Neuronal stem cell (in vitro differentiated cells): ENCODE measurements at regions not wholly inside any gene's neighbourhood (a gene's known extent, or its start where the extent isn't known, plus 50 kb on each side); places are given as distances from the start of the nearest gene placed in this dataset.

Source experiments
- DNase-seq: peaks from one replicate; pipeline ENCODE4 v3.0.0-alpha.2; 2013; ENCODE audit warnings: low spot score
- H2AFZ ChIP-seq: one replicate; pipeline ENCODE4 v1.6.1; 2013; ENCODE audit warnings: mild to moderate bottlenecking, low read length, inconsistent platforms
- H2AK5ac ChIP-seq: 2 replicates; pipeline ENCODE4 v1.6.1; 2013; ENCODE audit warnings: low read depth, mild to moderate bottlenecking, inconsistent platforms, low read length, moderate library complexity, mixed read lengths
- H2BK120ac ChIP-seq: 2 replicates; pipeline ENCODE4 v1.6.1; 2013; ENCODE audit warnings: low read depth, mild to moderate bottlenecking, inconsistent platforms, low read length, moderate library complexity, mixed read lengths
- H2BK12ac ChIP-seq: one replicate; pipeline ENCODE4 v1.6.1; 2013; ENCODE audit warnings: low read length, inconsistent platforms
- H2BK15ac ChIP-seq: 2 replicates; pipeline ENCODE4 v1.6.1; 2013; ENCODE audit warnings: mild to moderate bottlenecking, low read length, inconsistent platforms, mixed read lengths
- H2BK5ac ChIP-seq: one replicate; pipeline ENCODE4 v1.6.1; 2013; ENCODE audit warnings: inconsistent platforms, mild to moderate bottlenecking, low read length, moderate library complexity
- H3K14ac ChIP-seq: one replicate; pipeline ENCODE4 v1.6.1; 2013; ENCODE audit warnings: low read length, inconsistent platforms
- H3K18ac ChIP-seq: 2 replicates; pipeline ENCODE4 v1.6.1; 2013; ENCODE audit warnings: low read length, inconsistent platforms
- H3K23ac ChIP-seq: 2 replicates; pipeline ENCODE4 v1.6.1; 2013; ENCODE audit warnings: low read depth, mild to moderate bottlenecking, mixed read lengths, low read length, inconsistent platforms; ENCODE audit not compliant: poor library complexity
- H3K27ac ChIP-seq: replicated peaks from 3 replicates; pipeline ENCODE4 v1.5.1; 2013; ENCODE audit warnings: low read length, inconsistent platforms
- H3K27me3 ChIP-seq, 3 experiments: 2 replicates each; pipeline ENCODE4 v1.6.1; 2013; ENCODE audit warnings: low read length in 3 of 3, mild to moderate bottlenecking in 2 of 3, inconsistent platforms in 1 of 3, low read depth in 1 of 3, mixed read lengths in 1 of 3, moderate library complexity in 1 of 3; ENCODE audit not compliant: control insufficient read depth in 3 of 3, insufficient read depth in 3 of 3
- H3K36me3 ChIP-seq, 2 donors: replicated peaks in 1 of 2; 2 replicates each; pipeline ENCODE4 v1.6.1; 2013; ENCODE audit warnings: low read length in 2 of 2; ENCODE audit not compliant: control insufficient read depth in 2 of 2, insufficient read depth in 2 of 2
- H3K4ac ChIP-seq: 2 replicates; pipeline ENCODE4 v1.6.1; 2013; ENCODE audit warnings: inconsistent platforms, mild to moderate bottlenecking, low read length, moderate library complexity
- H3K4me1 ChIP-seq, 2 donors: 1 replicate in 1 of 2; 2 replicates in 1 of 2; pipeline ENCODE4 v1.6.1; 2013; ENCODE audit warnings: low read length in 2 of 2, low read depth in 1 of 2; ENCODE audit not compliant: control insufficient read depth in 2 of 2, insufficient read depth in 1 of 2
- H3K4me2 ChIP-seq: one replicate; pipeline ENCODE4 v1.6.1; 2013; ENCODE audit warnings: mild to moderate bottlenecking, low read length, inconsistent platforms; ENCODE audit not compliant: insufficient read depth, poor library complexity, severe bottlenecking
- H3K4me3 ChIP-seq, 2 donors: 2 replicates each; pipeline ENCODE4 v1.5.1; 2013; ENCODE audit warnings: low read length in 2 of 2, mild to moderate bottlenecking in 2 of 2, inconsistent platforms in 1 of 2, moderate library complexity in 1 of 2
- H3K79me1 ChIP-seq: one replicate; pipeline ENCODE4 v1.6.1; 2013; ENCODE audit warnings: low read depth, mild to moderate bottlenecking, inconsistent platforms, low read length, moderate library complexity
- H3K9ac ChIP-seq: one replicate; pipeline ENCODE4 v1.6.1; 2013; ENCODE audit warnings: mild to moderate bottlenecking, low read depth, low read length, inconsistent platforms; ENCODE audit not compliant: poor library complexity
- H3K9me3 ChIP-seq, 2 donors: replicated peaks in 1 of 2; 2 replicates each; pipeline versions ENCODE3 to v1.6.1; 2013; ENCODE audit warnings: low read length in 2 of 2, mild to moderate bottlenecking in 2 of 2, inconsistent platforms in 1 of 2, low read depth in 1 of 2, mixed read lengths in 1 of 2, moderate library complexity in 1 of 2; ENCODE audit not compliant: control insufficient read depth in 2 of 2, insufficient read depth in 1 of 2
- H4K8ac ChIP-seq: one replicate; pipeline ENCODE4 v1.6.1; 2013; ENCODE audit warnings: low read depth, mild to moderate bottlenecking, inconsistent platforms, low read length, moderate library complexity
- H4K91ac ChIP-seq: one replicate; pipeline ENCODE4 v1.6.1; 2013; ENCODE audit warnings: low read length, low read depth, mild to moderate bottlenecking, inconsistent platforms; ENCODE audit not compliant: poor library complexity
- WGBS, 2 donors: extraction: QIAGEN DNeasy Blood & Tissue Kit; methylation state at CpG; one replicate each; pipeline ENCODE4 v1.1.7; 2013; ENCODE audit warnings: missing lambda C conversion rate in 2 of 2, mixed read lengths in 1 of 2; ENCODE audit not compliant: insufficient read length in 2 of 2, insufficient replicate concordance in 1 of 2; ENCODE audit errors: extremely low coverage in 2 of 2; 5-methylcytosine and 5-hydroxymethylcytosine counted together

DNA sequence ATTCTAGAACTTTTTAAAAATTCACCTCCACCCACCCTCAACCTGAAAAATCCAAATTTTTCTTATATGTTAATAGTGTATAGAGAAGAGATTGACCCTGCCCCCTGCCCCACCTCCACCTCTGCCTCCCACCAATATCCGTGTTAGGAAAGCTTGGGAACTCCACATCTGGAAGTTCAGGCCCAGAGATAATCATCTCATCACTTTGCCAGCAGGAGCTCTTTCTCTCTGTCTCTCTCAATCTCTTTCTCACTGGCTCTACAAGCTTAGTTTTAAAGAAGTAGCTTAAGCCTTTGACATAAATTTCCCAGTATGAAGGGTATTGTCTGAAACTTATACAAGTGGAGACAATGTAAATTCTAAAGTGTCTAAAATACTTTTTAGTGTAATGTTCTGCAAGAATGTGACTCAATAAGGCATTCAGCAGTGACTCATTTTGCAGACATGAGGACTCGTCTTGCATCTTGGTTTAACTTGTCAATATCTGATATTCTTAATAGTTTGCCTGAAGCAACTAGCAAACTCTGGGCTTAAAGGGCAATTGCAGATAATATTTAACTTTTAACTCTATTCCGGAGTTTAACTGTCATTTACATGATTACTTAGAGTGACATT, 299.8 kb upstream of the EPHA3 start:
- Histone ChIP-seq H3K9me3 (no peaks in the 10 kb centered on the region), H3K36me3 (no peaks in the 10 kb centered on the region), H2BK12ac (no peak overlapping the region), H4K8ac (no peak overlapping the region), H3K18ac (no peak overlapping the region), H3K4me1 (no peaks in the 10 kb centered on the region), H3K4me2 (no peak overlapping the region), H2BK15ac (no peak overlapping the region), H3K79me1 (no peaks in the 10 kb centered on the region), H3K27me3 (no peaks in the 10 kb centered on the region), H3K4me3 (no peak overlapping the region), H2AFZ (no peak overlapping the region), H2BK5ac (no peak overlapping the region), H3K27ac (no peak overlapping the region), H4K91ac (no peak overlapping the region), H3K23ac (no peak overlapping the region), H2BK120ac (no peak overlapping the region), H3K4ac (no peak overlapping the region), H2AK5ac (no peak overlapping the region), H3K9ac (no peak overlapping the region), H3K14ac (no peak overlapping the region)
- no CpG with 5 or more reads among the region's 3 CpGs for WGBS, 2 donors
- no peak for DNase-seq

DNA sequence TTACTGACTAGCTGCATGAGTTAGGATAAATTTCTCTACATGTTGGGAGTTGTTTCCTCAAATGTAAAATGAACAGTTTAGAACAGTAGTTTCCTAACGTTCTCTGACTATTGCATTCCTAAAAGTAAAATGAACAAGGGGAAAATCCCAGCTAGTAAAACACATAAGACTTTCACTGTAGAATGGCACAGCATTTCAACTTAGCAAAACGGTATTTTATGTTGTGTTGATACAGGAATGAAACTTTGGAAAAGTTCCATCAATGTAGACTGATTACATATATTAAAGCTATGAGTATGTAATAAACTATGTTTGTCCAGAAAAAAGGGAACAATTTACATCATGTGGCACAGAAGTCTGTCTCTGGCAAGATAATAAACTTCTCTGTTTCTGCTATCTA, 297.4 kb upstream of the EPHA3 start:
- H2BK5ac ChIP-seq = no peak overlapping the region

DNA sequence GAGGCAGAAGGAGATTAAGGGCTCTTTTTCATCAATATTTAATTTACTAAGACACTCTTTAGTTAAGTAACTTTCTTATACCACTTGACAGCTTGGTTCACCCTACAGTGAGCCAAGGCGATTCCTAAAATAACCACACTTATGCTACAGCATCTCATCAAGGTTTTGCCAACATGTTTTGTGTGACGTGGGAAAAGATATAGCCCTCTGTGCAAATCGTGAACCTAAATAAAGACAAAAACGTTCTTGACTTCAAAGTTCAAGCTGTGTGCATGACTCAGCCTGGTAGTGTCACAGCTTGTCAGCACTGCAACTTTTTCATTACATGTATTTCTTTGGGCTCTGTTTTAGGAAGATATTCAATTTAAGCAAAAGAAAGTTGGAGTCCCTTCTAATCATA, 297.0 kb upstream of the EPHA3 start:
- WGBS, 2 donors = no CpG with 5 or more reads among the region's 4 CpGs
- no peak overlapping the region for H3K4ac ChIP-seq

More for the DNA sequence above, 297.4 kb upstream of the EPHA3 start:
- Histone ChIP-seq H4K91ac (no peak overlapping the region), H3K4me2 (no peak overlapping the region), H3K18ac (no peak overlapping the region), H3K79me1 (no peaks in the 10 kb centered on the region), H3K9ac (no peak overlapping the region), H3K27ac (no peak overlapping the region), H3K14ac (no peak overlapping the region), H2AK5ac (no peak overlapping the region), H2AFZ (no peak overlapping the region), H3K36me3 (no peaks in the 10 kb centered on the region), H3K9me3 (no peaks in the 10 kb centered on the region), H3K4me1 (no peaks in the 10 kb centered on the region), H2BK120ac (no peak overlapping the region), H2BK15ac (no peak overlapping the region), H3K27me3 (no peaks in the 10 kb centered on the region), H3K23ac (no peak overlapping the region), H4K8ac (no peak overlapping the region), H3K4ac (no peak overlapping the region), H3K4me3 (no peak overlapping the region), H2BK12ac (no peak overlapping the region)
- DNase-seq = no peak
- no CpG with 5 or more reads among the region's 2 CpGs for WGBS, 2 donors

DNA sequence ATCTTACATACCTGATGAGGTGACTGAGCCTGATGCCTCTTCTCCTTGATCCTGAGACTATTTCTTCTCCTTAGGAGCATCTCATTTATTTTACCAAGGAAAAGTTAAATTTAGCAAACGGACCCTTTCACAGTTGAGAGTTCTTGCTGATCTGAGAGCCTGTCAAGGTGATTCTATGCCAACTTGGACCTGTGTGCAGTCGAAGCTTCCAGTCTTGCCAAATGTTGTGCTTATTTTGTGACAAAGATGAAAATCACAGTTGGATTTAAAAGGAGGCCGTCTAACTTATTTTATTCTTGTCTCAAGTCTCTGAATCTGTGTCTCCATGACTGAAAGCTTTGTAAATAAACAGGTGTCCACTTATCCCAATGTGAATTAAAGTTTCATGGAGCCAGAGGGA, 296.3 kb upstream of the EPHA3 start:
- Histone ChIP-seq H3K4me1 (no peaks in the 10 kb centered on the region), H2AFZ (no peak overlapping the region), H3K4me2 (no peak overlapping the region), H3K4ac (no peak overlapping the region), H3K36me3 (no peaks in the 10 kb centered on the region), H3K79me1 (no peaks in the 10 kb centered on the region), H3K14ac (no peak overlapping the region), H2BK5ac (no peak overlapping the region), H2AK5ac (no peak overlapping the region), H3K9ac (no peak overlapping the region), H3K23ac (no peak overlapping the region), H3K27ac (no peak overlapping the region), H3K27me3 (no peaks in the 10 kb centered on the region), H2BK12ac (no peak overlapping the region), H3K4me3 (no peak overlapping the region), H2BK15ac (no peak overlapping the region), H2BK120ac (no peak overlapping the region), H3K9me3 (no peaks in the 10 kb centered on the region), H4K91ac (no peak overlapping the region), H4K8ac (no peak overlapping the region), H3K18ac (no peak overlapping the region)
- no CpG with 5 or more reads among the region's 3 CpGs for WGBS, 2 donors
- DNase-seq = no peak

More for the DNA sequence above, 297.0 kb upstream of the EPHA3 start:
- Histone ChIP-seq H3K4me1 (no peaks in the 10 kb centered on the region), H2AFZ (no peak overlapping the region), H3K79me1 (no peaks in the 10 kb centered on the region), H3K18ac (no peak overlapping the region), H2AK5ac (no peak overlapping the region), H4K8ac (no peak overlapping the region), H3K23ac (no peak overlapping the region), H2BK5ac (no peak overlapping the region), H2BK120ac (no peak overlapping the region), H3K9me3 (no peaks in the 10 kb centered on the region), H3K9ac (no peak overlapping the region), H4K91ac (no peak overlapping the region), H3K36me3 (no peaks in the 10 kb centered on the region), H3K4me2 (no peak overlapping the region), H2BK15ac (no peak overlapping the region), H2BK12ac (no peak overlapping the region), H3K14ac (no peak overlapping the region), H3K4me3 (no peak overlapping the region), H3K27ac (no peak overlapping the region), H3K27me3 (no peaks in the 10 kb centered on the region)
- DNase-seq = no peak
